ENCODE measurements at regions not wholly inside any gene's neighbourhood (a gene's known extent, or its start where the extent isn't known, plus 50 kb on each side); places are given as distances from the start of the nearest gene placed in this dataset.
"Not testable (repeated sequence)": the region's sequence is repeated elsewhere in the genome, so short reads cannot be mapped to it uniquely, and the experiment has no call there.

DNA sequence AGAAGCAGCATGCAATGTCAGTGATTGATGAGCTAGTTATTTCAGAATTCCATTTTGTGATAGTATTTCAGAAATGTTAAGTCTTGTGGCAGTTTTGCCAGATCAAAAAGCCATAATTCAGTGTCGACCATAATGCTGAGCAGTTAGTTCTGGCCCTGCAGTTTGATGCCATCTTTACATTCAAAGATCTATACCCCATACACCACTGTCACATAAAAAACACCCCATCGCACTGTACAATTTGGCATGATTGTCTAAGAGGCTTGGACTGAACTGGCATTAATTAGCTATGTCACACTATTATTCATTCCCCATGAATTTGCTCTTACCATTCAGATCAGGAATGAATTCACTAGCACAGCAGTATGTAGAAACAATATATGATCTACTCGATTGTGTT is 127.7 kb upstream of the EPHA3 start:
- DNase-seq, result no peak

DNA sequence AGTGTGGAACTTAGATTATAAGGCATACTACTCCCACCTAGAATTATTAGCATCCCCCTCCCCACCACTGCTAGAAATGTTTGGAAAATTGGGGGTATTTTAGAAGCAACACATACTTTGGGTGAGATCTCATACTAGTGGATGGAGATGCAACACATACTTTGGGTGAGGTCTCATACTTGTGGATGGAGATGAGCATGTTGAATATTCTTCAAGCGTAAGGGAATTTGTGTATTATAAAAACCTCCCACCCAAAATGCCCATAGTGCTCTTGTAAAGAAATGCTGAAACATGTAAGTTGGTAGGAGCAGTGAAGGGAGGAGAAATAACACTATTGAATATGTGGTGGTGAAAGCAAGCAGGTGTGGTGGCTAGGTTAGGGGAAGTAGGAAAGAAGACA is 124.0 kb upstream of the EPHA3 start:
- DNase-seq, result no peak

DNA sequence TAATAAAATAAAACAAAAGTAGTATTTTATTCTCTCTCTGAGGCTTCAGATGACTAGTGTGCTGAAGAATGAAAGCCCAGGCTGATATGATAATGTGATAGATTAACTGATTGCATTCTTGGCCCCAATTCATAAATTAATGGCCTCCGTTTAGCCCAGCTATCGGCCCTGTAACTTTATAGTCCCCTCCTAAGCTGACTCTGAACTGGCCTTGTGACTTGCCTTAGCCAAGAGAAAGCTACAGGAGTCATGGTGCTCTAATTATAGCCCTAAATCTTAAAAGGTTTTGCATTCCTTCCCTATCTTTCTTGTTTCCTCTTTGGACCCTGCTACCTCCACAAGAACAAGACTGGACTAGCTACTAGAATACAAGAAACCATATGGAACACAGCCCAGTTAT is 123.2 kb upstream of the EPHA3 start:
- no peak for DNase-seq

DNA sequence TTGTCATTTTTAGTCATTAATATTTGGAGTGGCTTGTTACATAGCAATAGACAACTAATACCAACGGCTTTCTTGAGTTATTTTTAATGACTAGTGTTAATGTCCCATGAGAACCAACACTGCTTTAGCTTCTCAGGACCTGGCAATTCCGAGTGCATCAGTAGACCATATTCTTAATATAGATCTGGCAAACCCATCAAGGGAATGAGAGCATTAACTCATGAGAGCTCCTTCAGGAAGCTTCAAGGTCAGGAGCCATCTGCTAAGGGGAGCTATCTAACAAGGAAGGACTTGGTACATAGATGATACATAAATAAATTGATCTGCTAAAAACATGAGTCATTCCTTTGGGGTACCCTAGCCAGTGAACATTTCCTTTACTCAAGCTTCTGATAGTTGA is 122.6 kb upstream of the EPHA3 start:
- no peak for DNase-seq

DNA sequence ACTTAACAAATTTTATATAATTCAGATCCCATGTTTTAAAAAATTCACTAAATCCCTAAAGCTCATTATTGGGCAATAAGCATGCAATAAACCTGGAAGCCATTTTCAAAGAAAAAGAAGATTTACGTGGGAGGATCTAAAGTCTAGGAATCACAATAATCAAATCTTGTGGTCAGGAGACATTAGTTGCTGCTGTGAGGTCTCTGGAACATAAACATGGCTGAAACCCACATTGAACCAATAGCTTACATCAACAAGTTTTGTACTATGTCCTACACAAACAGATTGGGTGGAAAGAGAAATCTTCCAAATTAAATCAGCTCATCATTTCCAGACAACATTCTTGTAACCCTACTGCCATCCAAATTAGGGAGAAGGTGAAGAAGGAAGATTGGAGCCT is 121.9 kb upstream of the EPHA3 start:
- no peak for DNase-seq

DNA sequence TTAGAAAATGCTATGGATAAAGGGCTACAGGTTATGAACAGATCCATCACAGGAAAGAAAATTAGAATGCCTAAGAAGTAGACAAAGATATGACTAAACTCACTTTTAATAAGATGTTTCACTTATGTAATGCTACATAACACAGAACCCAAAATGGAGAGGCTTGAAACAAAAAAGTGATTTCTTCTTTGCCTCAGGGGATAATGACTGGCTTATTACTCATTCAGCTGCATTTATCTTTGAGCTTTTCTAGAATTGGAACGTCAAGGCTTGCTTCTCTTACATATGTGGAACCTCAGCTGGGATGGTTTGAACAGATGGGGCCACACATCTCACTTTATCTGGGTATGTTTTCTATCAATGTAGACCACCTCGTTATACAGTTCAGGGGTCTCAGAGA is 120.6 kb upstream of the EPHA3 start:
- DNase-seq, result no peak

DNA sequence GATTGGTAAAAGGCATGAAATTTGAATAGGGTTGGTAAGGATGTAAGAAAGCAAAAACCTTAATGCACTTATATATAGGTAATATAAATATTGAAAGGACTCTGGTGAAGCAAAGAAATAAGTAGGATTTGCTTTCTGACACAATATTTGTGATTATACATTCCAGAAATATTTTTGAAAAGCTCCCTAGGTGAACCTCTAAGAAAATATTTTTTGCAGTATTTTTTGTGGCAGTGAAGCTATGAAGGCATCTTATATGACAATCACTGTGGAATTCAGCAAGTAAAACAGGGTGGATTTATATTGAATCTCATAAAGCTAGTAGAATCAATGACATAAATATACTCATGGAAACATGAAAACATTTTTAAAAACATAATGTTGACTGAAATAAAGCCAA is 119.6 kb upstream of the EPHA3 start:
- no peak for DNase-seq

DNA sequence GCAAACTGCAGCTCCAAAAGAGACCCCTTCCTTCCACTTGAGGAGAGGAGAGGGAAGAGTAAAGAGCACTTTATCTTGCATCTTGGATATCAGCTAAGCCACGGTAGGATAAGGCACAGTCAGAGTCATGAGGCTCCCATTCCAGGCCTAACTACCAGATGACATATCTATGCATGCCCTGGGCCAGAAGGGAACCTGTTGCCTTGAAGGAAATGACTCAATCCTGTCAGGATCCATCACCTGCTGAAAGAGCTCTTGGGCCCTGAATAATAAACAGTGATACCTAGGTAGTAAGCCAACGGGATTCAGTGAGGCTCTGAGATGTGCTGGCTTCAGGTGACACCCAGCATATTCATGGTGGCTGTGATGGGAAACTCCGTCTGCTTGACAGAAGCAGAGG is 118.5 kb upstream of the EPHA3 start:
- no peak for DNase-seq

DNA sequence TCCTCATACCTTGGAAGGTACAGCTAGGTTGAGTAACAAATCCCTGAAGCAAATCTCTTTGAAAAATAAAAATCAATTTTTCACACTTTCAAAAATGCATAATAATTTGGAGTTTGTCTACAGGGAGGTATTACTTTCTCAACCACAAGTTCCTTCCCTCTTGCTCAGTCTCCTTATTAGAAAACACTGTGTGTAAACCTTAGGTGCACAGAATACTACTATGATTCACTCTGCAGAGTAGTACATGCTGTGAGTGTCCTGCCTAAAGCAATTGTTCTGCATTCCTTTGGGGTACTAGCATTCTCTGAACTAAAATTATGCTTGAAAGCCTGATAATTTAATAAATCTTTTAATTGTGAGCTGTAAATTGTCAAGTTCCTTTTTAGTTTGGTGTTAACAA is 115.9 kb upstream of the EPHA3 start:
- no peak for DNase-seq

DNA sequence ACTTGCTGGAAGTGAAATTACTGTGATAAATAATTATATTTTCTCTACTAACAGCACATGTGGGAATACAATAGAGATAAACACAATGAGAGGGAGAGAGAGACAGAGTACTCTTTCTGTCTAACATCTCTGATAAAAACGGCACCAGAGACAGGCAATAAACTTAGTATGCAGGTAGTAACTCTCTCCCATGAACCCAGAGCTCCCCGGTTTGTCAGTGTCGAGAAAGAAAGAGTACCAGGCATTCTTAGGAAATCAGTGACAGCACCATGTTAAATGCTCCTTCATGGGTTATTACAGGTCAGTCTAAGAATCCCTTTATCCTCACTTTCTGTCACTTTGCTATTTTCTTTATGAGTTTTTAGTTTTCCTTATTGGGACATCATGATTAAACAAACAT is 110.7 kb upstream of the EPHA3 start:
- no peak for DNase-seq

DNA sequence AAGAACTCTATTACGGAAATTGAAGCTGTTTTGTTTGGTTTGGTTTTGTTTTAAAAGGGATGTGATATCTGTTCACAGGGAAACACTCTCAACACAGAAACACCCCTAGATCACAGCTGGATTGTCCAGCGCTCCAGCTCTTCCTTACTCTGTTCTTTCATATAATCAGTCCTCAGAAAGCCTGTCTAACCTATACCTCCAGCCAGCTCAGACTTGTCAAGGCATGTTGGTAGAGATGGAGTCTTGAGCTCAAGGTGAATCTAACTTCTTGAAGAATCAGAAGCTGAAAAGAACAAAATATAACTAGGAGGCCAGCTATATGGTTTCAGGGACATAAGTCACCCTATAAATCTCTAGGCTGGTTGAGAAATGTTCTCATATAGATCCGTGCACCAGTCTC is 110.2 kb upstream of the EPHA3 start:
- DNase-seq, result no peak

DNA sequence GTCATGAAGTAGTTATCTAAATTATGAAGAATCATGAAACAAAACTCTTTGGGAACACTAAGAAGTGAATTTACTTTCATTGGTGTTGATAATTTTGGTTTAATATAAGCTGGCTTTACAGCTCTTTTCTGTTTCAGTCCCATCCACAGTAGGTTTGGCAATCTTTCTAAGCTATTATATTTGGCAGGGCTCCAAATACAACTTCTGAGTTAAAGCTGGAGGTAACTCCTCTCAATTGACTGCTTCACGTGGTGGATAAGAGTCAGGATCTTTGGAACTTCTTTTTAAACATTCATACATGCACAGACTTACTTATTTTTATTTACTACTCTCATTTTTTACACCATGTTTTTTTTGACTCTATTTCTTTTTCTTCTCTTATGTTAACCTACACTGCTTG is 106.5 kb upstream of the EPHA3 start:
- no peak for DNase-seq

DNA sequence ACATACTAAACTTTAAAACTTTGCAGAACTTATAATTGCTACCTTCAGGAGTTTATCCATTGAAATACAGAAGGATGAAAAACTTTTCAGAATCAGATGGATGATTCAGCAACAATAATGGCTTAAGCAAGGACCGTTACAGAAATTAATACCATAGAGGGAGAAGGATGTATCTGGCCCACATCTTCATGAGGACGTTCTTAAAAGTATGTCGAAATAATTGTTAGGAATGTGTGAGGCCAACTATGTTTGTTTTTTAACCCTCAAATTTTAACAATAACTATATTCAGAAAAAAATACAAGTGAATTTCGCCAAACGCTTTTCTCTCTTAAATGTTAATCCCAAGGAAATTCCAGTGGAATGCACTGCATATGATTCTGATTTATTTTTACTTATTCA is 105.2 kb upstream of the EPHA3 start:
- no peak for DNase-seq

DNA sequence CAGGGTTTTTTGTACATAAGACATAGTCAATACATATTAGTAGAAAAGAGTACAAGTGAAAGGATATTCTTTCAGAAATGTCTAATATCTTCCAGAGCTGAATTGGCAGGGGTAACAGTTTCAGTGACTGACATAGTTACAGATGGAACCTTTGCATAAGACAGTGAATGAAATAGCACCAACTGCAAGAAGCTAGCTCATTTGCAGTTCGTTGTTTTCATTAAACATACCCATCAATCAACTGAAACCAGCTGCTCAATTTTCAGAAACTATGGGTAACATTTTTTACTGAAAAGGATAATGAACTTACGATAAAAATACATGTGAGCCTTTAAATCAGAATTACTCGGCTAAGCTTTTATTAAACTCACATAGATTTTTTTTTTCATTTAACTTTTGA is 93.9 kb upstream of the EPHA3 start:
- DNase-seq, result no peak

DNA sequence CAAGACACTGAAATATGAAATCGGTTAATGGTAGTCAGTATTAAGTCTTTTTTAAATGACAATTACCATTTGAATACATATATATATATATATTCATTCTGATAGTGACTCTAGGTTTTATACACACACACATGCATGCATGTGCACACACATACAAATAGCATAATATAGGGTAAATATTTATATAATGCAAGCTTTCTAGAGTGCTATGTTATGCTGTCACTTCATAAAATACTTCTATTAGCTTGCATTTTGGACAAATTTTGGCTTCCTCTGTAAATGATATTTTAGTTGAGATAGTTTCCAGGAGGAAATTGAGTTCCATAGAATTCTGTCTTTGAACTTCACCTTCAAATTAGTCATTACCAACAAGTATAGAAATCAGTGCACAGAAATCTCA is 89.9 kb upstream of the EPHA3 start:
- DNase-seq, result no peak

DNA sequence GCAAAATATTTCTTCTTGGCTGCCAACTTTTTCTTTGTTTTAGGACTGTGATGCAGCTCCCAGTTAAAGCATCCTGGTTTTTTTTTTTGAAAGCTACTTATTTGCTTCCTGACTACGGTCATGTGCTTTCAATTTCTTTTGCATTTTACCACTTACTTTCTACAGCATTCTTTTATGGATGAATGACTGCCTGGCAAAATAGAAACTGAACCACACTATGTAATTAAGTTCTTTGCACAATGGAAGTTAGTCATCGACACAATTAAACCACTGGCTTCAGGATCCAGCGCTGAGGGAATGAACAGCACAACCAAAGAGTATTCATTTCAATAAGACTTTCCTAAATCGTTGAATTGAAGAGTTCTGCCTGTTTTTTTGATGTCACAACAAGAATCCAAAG is 82.2 kb upstream of the EPHA3 start:
- no peak for DNase-seq

DNA sequence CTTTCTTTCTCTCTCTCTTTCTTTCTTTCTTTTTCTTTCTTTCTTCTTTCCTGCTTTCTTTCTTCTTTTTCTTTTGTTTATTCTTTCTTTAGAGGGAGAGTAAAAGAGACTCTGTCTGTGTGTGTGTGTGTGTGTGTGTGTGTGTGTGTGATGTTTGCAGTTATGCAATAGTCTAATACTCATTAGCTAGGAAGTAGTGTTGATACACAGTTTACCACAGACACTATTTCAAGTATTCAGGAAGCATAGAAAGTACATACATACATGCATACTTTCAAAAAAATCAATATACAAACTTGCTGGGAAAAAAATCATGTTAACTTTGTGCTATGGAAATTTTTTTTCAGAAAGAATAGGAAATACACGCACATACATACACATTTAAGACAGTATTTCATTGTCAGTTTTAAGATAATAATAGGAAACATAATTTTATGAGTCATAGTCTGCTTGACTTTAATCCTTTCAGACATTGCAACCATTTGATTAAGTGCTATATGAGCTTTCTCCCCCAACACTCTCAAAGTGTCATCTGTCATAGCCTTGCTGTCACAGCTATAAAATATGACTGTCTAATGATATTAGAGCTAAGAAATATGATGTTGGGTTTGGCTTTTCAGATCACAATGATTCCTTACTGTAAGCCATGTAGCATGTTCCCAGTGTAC is 74.9 kb upstream of the EPHA3 start:
- DNase-seq, result no peak

DNA sequence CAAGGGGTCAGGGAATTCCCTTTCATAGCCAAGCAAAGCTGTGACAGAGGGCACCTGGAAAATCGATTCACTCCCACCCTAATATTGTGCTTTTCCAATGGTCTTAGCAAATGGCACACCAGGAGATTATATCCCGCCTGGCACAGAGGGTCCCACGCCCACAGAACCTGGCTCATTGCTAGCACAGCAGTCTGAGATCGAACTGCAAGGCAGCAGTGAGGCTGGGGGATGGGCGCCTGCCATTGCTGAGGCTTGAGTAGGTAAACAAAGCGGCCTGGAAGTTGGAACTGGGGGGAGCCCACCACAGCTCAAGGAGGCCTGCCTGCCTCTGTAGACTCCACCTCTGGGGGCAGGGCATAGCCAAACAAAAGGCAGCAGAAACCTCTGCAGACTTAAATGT is 72.7 kb upstream of the EPHA3 start:
- DNase-seq, result not testable (repeated sequence)

DNA sequence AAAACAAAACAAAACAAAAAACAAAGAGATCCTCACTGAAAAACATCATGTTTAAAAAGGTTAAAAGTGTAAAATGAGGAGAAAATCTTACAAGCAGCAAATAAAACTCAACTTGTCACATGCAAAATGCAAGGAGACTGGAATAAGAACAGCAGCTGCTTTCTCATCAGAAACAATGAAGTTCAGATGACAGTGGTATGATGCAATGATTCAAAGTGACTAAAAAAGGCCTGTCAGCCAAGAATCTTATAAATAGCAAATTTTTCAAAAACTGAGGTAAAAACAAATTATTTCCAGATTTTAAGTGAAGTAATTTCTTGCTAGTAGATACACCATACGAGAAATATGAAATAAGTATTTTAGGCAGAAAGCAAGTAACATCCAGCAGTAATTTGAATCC is 68.6 kb upstream of the EPHA3 start:
- DNase-seq, result no peak

DNA sequence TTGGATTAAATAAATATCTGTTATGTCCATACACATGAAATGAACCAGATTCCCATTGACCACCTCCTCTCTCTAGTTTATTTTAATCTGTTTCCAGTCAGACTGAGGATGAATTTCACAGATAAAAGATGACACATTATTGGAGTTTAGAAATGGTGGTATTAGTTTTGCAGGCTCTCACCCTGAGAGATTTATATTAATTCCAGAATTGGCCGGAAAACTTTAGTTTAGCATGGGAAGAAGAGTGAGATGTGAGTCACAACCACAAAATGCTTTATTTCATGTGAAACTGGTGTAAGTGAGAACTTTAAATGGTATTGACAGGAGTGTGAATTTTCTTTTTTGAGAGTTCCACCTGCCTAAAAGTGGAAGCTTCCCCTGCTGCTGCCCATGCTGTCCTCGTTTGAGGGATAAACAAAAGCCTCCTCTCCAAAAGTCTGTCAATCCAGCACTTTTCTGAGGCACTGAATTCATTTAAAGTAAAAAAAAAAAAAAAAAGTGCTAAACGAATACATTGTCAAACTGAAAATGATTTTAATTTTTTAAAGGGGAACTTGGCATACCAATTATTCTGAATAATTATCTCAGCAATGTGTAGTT is 65.1 kb upstream of the EPHA3 start:
- no peak for DNase-seq

DNA sequence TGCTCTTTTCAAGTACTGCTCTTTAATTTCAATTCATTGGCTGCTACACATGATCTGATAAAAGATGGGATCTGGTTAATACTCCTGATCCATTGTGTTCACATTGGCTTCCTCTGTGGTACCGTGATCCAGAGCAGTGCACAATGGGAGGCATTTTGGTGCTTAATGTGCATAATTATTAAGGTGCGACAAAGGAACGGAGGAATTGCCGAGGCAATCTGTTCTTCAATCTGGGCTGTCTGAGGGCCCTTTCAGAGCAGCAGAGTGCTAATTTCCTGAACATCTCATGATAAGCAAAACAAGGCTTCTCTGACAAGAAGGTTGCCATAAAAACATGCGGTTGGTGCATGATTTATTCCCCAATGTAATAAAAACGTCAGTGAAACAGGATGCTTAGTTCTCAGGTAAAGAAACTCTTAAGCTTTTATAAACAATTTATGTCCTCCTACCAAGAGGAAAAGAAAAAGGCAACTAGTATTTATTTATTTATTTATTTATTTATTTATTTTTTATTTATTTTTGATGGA is 64.0 kb upstream of the EPHA3 start:
- DNase-seq, result no peak

DNA sequence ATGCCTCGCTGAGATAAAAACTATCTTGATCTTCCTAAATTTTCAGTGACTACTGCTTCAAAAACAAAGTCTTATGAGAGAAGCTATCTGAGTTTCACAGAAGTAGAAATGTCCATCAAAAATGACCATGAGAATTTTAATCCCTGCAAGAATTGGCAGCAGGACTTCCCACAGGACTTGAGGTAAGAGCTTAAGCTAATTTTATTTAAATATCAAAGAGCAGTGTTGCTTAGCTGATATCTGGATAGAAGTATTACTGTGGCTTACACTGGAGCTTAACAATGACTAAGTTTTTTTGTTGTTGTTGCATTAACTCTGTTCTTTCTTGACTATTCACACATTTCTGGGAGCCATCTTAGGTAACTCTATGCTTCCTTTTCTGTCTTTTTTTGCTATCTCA is 60.8 kb upstream of the EPHA3 start:
- DNase-seq, result no peak

DNA sequence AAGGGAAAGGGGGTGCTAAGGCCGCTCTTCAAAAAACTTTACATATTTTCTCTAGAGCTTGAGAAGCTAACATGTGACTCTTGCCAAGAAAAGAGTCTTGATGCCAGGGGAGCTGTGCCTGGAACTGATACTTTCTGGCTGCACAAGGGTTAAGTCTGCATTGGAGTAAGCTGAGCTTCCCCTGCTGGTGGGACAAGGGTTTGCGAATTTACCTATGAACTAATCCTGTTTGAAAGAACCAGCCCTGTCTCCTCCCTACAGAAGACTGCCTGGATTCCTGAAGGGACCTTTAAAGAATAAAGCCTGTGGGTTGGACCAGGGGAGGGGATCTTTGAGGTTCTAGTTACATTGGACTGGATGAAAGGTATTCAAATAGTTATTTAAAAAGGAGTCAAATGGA is 58.3 kb upstream of the EPHA3 start:
- no peak for DNase-seq

DNA sequence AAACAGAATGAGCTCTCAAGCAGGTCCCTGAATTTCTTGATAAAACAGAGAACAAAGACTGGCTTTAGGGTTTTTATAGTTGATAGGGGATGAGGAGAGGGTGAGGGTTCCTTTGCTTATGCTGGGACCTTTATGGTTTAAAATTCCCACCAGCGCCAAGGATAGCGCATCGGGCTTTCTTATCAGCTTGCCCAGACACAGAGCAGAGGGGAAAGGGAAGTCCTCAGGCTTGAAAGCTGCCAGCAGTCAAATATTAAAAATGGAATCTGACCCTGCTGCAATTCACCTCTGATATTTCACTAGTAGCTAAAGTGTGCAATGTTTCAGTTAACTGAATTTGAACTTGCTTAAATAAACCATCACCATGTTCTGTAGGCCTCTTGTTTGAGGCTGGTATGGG is 55.0 kb upstream of the EPHA3 start:
- DNase-seq, result no peak

DNA sequence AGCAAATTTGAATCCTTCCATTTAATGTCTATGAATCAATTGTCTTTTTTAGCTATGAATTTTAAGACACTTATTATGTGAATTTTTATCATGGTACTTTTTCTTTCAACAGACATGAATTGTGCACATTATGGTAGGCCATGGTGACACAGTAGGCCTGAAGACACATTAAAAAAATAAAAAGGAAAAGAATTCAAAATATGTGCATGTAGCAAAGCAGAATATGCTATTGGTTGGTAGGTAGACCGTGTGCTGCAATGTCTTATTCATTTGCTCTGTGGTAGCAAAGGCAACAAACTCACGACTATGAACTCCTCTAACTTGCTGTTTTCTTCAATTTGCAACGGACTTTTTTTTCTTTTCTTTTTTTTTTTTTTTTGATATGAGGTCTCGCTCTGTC is 50.0 kb upstream of the EPHA3 start:
- DNase-seq, result no peak

Measured in NCI-H1930 (cell line).